NCI-H1417 treated with DMSO at 0.1 percent for 48 hours (cell line): ENCODE measurements at regions not wholly inside any gene's neighbourhood (a gene's known extent, or its start where the extent isn't known, plus 50 kb on each side); places are given as distances from the start of the nearest gene placed in this dataset.
A peak's percentile ranks its signal among the peaks of the same experiment; 100 is the strongest.

Experiments
- DNase-seq: peaks from one replicate; lab custom pipeline; 2025; lab: John Stamatoyannopoulos, UW

GRCh38 chr20:52820641-52821292 lies 151.4 kb upstream of the TSHZ2 start:
- DNase-seq, result no peak

- DNase-seq, result no peak
Measured at GRCh38 chr20:52818491-52818890, 153.7 kb upstream of the TSHZ2 start.

GRCh38 chr20:52817981-52818380 lies 154.2 kb upstream of the TSHZ2 start:
- no peak for DNase-seq

- DNase-seq, result no peak
Measured at GRCh38 chr20:52817511-52817910, 154.6 kb upstream of the TSHZ2 start.

GRCh38 chr20:52814371-52814770 lies 157.8 kb upstream of the TSHZ2 start:
- DNase-seq, result no peak

GRCh38 chr20:52812231-52812847 lies 159.8 kb upstream of the TSHZ2 start:
- DNase-seq, result no peak

GRCh38 chr20:52809003-52809402 lies 163.2 kb upstream of the TSHZ2 start:
- no peak for DNase-seq

GRCh38 chr20:52806918-52807317 lies 165.2 kb upstream of the TSHZ2 start:
- no peak for DNase-seq

- DNase-seq, result no peak
Measured at GRCh38 chr20:52805843-52806242, 166.3 kb upstream of the TSHZ2 start.

- peak; percentile 38 for DNase-seq
Measured at GRCh38 chr20:52805296-52805571, 166.9 kb upstream of the TSHZ2 start.

GRCh38 chr20:52804497-52805295 lies 167.5 kb upstream of the TSHZ2 start:
- no peak for DNase-seq

GRCh38 chr20:52801628-52802006 lies 170.5 kb upstream of the TSHZ2 start:
- no peak for DNase-seq

GRCh38 chr20:52800734-52801627 lies 171.2 kb upstream of the TSHZ2 start:
- no peak for DNase-seq

- no peak for DNase-seq
Measured at GRCh38 chr20:52799130-52799529, 173.0 kb upstream of the TSHZ2 start.

- no peak for DNase-seq
Measured at GRCh38 chr20:52798124-52798523, 174.0 kb upstream of the TSHZ2 start.

GRCh38 chr20:52794853-52795252 lies 177.3 kb upstream of the TSHZ2 start:
- no peak for DNase-seq

GRCh38 chr20:52793339-52793963 lies 178.7 kb upstream of the TSHZ2 start:
- DNase-seq, result no peak

GRCh38 chr20:52791091-52791490 lies 181.1 kb upstream of the TSHZ2 start:
- DNase-seq, result no peak

- DNase-seq, result no peak
Measured at GRCh38 chr20:52789716-52790115, 182.4 kb upstream of the TSHZ2 start.

GRCh38 chr20:52787962-52788361 lies 184.2 kb upstream of the TSHZ2 start:
- DNase-seq, result no peak

GRCh38 chr20:52787216-52787615 lies 184.9 kb upstream of the TSHZ2 start:
- DNase-seq, result no peak

GRCh38 chr20:52785679-52786078 lies 186.5 kb upstream of the TSHZ2 start:
- DNase-seq, result no peak
